ENCODE measurements at regions not wholly inside any gene's neighbourhood (a gene's known extent, or its start where the extent isn't known, plus 50 kb on each side); places are given as distances from the start of the nearest gene placed in this dataset.

DNA sequence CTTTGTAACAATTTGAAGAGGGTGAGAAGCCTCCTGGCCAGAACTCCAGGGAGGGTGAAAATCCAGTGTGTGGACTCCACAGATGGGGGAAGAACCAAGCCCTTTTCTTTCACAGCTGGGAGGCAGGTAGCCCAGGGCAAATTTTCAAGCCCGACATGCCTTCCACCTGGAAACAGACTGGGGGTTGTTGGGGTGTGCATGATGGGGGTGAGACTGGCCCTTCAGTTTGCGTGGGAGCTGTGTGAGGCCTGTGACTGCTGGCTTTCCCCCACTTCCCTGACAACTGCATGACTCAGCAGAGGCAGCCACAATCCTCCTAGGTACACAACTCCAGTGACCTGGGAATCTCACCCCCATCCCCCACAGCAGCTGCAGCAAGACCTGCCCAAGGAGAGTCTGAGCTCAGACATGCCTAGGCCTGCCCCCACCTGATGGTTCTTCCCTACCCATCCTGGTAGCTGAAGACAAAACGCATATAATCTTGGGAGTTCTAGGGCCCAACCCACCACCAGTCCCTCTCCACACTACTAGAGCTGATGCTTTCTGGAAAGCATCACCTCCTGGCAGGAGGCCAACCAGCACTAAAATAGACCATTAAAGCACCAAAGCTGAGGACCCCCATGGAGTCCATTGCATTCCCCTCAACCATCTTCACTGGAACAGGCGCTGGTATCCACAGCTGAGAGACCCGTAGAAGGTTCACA lies 445.4 kb downstream of the TFEC start:
- Mint-ChIP-seq H3K4me1 (no peaks in the 10 kb centered on the region), H3K27ac (peak overlapping the region; percentile 64; the same call in 1 of the 2 replicates), H3K36me3 (ENCODE audit: low read depth) (peaks cover 4% of the 10 kb centered on the region; the same call in 1 of the 3 replicates), H3K9me3 (no peaks in the 10 kb centered on the region; the same call in 2 of the 3 replicates), H3K27me3 (ENCODE audit: insufficient read depth, low read depth, poor library complexity) (peaks cover 4% of the 10 kb centered on the region), H3K4me3 (no peak overlapping the region)
- no peaks in the 10 kb centered on the region for H3K27me3 ChIP-seq (ENCODE audit: insufficient read depth)
- ATAC-seq (no peak), DNase-seq (ENCODE audit: low spot score) (no peak)
- H3K9me2 ChIP-seq (ENCODE audit: insufficient read depth): peaks cover 3% of the 10 kb centered on the region; the same call in 1 of the 2 replicates
- H3K27ac ChIP-seq (ENCODE audit: low read depth): no peak overlapping the region
- H3K4me3 ChIP-seq: no peak overlapping the region
- no peaks in the 10 kb centered on the region for H3F3A ChIP-seq (replicated peaks; ENCODE audit: low read depth)
- H4K20me1 ChIP-seq (replicated peaks; ENCODE audit: insufficient read depth): no peaks in the 10 kb centered on the region
- no peak overlapping the region for H2AFZ ChIP-seq
- no peaks in the 10 kb centered on the region for H3K79me2 ChIP-seq (replicated peaks; ENCODE audit: insufficient read depth)
- no peaks in the 10 kb centered on the region for H3K4me1 ChIP-seq (ENCODE audit: insufficient read depth)
- H3K4me2 ChIP-seq: no peak overlapping the region
- TF ChIP-seq STAT1 (IDR thresholded peaks at IDR 0.05; ENCODE audit: unreplicated experiment) (no peak), EZH2 (IDR thresholded peaks at IDR 0.05; ENCODE audit: low read depth, unreplicated experiment) (no peak), CREB1 (CRISPR knock-in tag; IDR thresholded peaks at IDR 0.05; ENCODE audit: low read depth) (no peak), ZNF114 (CRISPR knock-in tag; IDR thresholded peaks at IDR 0.05) (no peak), POLR2AphosphoS5 (IDR thresholded peaks at IDR 0.05; ENCODE audit: low read depth) (no peak), ZNF331 (CRISPR knock-in tag; IDR thresholded peaks at IDR 0.05; ENCODE audit: low read depth) (no peak), NANOG (IDR thresholded peaks at IDR 0.05; ENCODE audit: borderline replicate concordance) (no peak), EZH2phosphoT487 (IDR thresholded peaks at IDR 0.05; ENCODE audit: unreplicated experiment) (no peak), JUNB (IDR thresholded peaks at IDR 0.05; ENCODE audit: unreplicated experiment) (no peak)
- TF ChIP-seq, protein P1, sequence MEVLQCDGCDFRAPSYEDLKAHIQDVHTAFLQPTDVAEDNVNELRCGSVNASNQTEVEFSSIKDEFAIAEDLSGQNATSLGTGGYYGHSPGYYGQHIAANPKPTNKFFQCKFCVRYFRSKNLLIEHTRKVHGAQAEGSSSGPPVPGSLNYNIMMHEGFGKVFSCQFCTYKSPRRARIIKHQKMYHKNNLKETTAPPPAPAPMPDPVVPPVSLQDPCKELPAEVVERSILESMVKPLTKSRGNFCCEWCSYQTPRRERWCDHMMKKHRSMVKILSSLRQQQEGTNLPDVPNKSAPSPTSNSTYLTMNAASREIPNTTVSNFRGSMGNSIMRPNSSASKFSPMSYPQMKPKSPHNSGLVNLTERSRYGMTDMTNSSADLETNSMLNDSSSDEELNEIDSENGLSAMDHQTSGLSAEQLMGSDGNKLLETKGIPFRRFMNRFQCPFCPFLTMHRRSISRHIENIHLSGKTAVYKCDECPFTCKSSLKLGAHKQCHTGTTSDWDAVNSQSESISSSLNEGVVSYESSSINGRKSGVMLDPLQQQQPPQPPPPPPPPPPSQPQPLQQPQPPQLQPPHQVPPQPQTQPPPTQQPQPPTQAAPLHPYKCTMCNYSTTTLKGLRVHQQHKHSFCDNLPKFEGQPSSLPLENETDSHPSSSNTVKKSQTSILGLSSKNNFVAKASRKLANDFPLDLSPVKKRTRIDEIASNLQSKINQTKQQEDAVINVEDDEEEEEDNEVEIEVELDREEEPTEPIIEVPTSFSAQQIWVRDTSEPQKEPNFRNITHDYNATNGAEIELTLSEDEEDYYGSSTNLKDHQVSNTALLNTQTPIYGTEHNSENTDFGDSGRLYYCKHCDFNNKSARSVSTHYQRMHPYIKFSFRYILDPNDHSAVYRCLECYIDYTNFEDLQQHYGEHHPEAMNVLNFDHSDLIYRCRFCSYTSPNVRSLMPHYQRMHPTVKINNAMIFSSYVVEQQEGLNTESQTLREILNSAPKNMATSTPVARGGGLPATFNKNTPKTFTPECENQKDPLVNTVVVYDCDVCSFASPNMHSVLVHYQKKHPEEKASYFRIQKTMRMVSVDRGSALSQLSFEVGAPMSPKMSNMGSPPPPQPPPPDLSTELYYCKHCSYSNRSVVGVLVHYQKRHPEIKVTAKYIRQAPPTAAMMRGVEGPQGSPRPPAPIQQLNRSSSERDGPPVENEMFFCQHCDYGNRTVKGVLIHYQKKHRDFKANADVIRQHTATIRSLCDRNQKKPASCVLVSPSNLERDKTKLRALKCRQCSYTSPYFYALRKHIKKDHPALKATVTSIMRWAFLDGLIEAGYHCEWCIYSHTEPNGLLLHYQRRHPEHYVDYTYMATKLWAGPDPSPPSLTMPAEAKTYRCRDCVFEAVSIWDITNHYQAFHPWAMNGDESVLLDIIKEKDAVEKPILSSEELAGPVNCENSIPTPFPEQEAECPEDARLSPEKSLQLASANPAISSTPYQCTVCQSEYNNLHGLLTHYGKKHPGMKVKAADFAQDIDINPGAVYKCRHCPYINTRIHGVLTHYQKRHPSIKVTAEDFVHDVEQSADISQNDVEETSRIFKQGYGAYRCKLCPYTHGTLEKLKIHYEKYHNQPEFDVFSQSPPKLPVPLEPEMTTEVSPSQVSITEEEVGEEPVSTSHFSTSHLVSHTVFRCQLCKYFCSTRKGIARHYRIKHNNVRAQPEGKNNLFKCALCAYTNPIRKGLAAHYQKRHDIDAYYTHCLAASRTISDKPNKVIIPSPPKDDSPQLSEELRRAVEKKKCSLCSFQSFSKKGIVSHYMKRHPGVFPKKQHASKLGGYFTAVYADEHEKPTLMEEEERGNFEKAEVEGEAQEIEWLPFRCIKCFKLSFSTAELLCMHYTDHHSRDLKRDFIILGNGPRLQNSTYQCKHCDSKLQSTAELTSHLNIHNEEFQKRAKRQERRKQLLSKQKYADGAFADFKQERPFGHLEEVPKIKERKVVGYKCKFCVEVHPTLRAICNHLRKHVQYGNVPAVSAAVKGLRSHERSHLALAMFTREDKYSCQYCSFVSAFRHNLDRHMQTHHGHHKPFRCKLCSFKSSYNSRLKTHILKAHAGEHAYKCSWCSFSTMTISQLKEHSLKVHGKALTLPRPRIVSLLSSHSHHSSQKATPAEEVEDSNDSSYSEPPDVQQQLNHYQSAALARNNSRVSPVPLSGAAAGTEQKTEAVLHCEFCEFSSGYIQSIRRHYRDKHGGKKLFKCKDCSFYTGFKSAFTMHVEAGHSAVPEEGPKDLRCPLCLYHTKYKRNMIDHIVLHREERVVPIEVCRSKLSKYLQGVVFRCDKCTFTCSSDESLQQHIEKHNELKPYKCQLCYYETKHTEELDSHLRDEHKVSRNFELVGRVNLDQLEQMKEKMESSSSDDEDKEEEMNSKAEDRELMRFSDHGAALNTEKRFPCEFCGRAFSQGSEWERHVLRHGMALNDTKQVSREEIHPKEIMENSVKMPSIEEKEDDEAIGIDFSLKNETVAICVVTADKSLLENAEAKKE (CRISPR knock-in tag; IDR thresholded peaks at IDR 0.05): no peak
- TF ChIP-seq, protein P2, sequence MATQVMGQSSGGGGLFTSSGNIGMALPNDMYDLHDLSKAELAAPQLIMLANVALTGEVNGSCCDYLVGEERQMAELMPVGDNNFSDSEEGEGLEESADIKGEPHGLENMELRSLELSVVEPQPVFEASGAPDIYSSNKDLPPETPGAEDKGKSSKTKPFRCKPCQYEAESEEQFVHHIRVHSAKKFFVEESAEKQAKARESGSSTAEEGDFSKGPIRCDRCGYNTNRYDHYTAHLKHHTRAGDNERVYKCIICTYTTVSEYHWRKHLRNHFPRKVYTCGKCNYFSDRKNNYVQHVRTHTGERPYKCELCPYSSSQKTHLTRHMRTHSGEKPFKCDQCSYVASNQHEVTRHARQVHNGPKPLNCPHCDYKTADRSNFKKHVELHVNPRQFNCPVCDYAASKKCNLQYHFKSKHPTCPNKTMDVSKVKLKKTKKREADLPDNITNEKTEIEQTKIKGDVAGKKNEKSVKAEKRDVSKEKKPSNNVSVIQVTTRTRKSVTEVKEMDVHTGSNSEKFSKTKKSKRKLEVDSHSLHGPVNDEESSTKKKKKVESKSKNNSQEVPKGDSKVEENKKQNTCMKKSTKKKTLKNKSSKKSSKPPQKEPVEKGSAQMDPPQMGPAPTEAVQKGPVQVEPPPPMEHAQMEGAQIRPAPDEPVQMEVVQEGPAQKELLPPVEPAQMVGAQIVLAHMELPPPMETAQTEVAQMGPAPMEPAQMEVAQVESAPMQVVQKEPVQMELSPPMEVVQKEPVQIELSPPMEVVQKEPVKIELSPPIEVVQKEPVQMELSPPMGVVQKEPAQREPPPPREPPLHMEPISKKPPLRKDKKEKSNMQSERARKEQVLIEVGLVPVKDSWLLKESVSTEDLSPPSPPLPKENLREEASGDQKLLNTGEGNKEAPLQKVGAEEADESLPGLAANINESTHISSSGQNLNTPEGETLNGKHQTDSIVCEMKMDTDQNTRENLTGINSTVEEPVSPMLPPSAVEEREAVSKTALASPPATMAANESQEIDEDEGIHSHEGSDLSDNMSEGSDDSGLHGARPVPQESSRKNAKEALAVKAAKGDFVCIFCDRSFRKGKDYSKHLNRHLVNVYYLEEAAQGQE (IDR thresholded peaks at IDR 0.05; ENCODE audit: unreplicated experiment): no peak
- H3K36me3 ChIP-seq (ENCODE audit: insufficient read depth): no peaks in the 10 kb centered on the region
